ENCODE measurements at regions not wholly inside any gene's neighbourhood (a gene's known extent, or its start where the extent isn't known, plus 50 kb on each side); places are given as distances from the start of the nearest gene placed in this dataset.

GRCh38 chr15:47184003-47184907 is 533.0 kb upstream of the SEMA6D start:
- no peak for DNase-seq

GRCh38 chr15:47184908-47185801 is 532.1 kb upstream of the SEMA6D start:
- no peak for DNase-seq

GRCh38 chr15:47186075-47186474 is 531.2 kb upstream of the SEMA6D start:
- no peak for DNase-seq

- no peak for DNase-seq
These were observed 528.4 kb upstream of the SEMA6D start for GRCh38 chr15:47188758-47189507.

GRCh38 chr15:47194718-47195117 is 522.6 kb upstream of the SEMA6D start:
- DNase-seq: no peak

- peak; percentile 59 for DNase-seq
These were observed 521.3 kb upstream of the SEMA6D start for GRCh38 chr15:47196048-47196447.

- no peak for DNase-seq
These were observed 513.3 kb upstream of the SEMA6D start for GRCh38 chr15:47203993-47204392.

- DNase-seq: no peak
These were observed 510.8 kb upstream of the SEMA6D start for GRCh38 chr15:47206358-47206978.

- DNase-seq: no peak
These were observed 507.7 kb upstream of the SEMA6D start for GRCh38 chr15:47209591-47209990.

- DNase-seq: no peak
These were observed 504.9 kb upstream of the SEMA6D start for GRCh38 chr15:47212222-47213010.

- DNase-seq: no peak
These were observed 503.4 kb upstream of the SEMA6D start for GRCh38 chr15:47213883-47214282.

- no peak for DNase-seq
These were observed 499.0 kb upstream of the SEMA6D start for GRCh38 chr15:47218295-47218694.

- DNase-seq: no peak
These were observed 472.9 kb upstream of the SEMA6D start for GRCh38 chr15:47244361-47244760.

- DNase-seq: no peak
These were observed 471.0 kb upstream of the SEMA6D start for GRCh38 chr15:47246317-47246716.

GRCh38 chr15:47258521-47258920 is 458.8 kb upstream of the SEMA6D start:
- DNase-seq: no peak

GRCh38 chr15:47265686-47266085 is 451.6 kb upstream of the SEMA6D start:
- no peak for DNase-seq

- no peak for DNase-seq
These were observed 450.7 kb upstream of the SEMA6D start for GRCh38 chr15:47266566-47266965.

GRCh38 chr15:47273864-47274263 is 443.4 kb upstream of the SEMA6D start:
- no peak for DNase-seq

GRCh38 chr15:47283246-47283645 is 434.1 kb upstream of the SEMA6D start:
- DNase-seq: no peak

GRCh38 chr15:47288794-47289193 is 428.5 kb upstream of the SEMA6D start:
- DNase-seq: no peak

GRCh38 chr15:47289656-47290055 is 427.6 kb upstream of the SEMA6D start:
- no peak for DNase-seq

GRCh38 chr15:47291767-47292166 is 425.5 kb upstream of the SEMA6D start:
- no peak for DNase-seq

All from inflammatory macrophage treated with lipopolysaccharide for 4 hours (primary cell).